ENCODE measurements at regions not wholly inside any gene's neighbourhood (a gene's known extent, or its start where the extent isn't known, plus 50 kb on each side); places are given as distances from the start of the nearest gene placed in this dataset.

GRCh38 chr12:22800332-22800731 is 175.4 kb downstream of the ETNK1 start:
- H3K9me3 Mint-ChIP-seq: no peaks in the 10 kb centered on the region
- Histone ChIP-seq H3K27me3 (ENCODE audit: insufficient read depth) (no peaks in the 10 kb centered on the region), H2AFZ (peak overlapping the region; percentile 52; the same call in 1 of the 2 replicates), H3K9me2 (ENCODE audit: insufficient read depth) (no peaks in the 10 kb centered on the region), H3K4me1 (ENCODE audit: insufficient read depth) (peaks cover 12% of the 10 kb centered on the region; the same call in 1 of the 2 replicates), H3K27ac (ENCODE audit: low read depth) (no peak overlapping the region), H3F3A (replicated peaks; ENCODE audit: low read depth) (no peaks in the 10 kb centered on the region), H3K79me2 (replicated peaks; ENCODE audit: insufficient read depth) (no peaks in the 10 kb centered on the region), H4K20me1 (replicated peaks; ENCODE audit: insufficient read depth) (no peaks in the 10 kb centered on the region), H3K36me3 (ENCODE audit: insufficient read depth) (no peaks in the 10 kb centered on the region), H3K4me2 (no peak overlapping the region), H3K4me3 (no peak overlapping the region)
- H3K4me1 Mint-ChIP-seq: peaks cover 13% of the 10 kb centered on the region
- no peaks in the 10 kb centered on the region for H3K27me3 Mint-ChIP-seq (ENCODE audit: insufficient read depth, low read depth, poor library complexity)
- no peaks in the 10 kb centered on the region for H3K36me3 Mint-ChIP-seq (ENCODE audit: low read depth)
- no peak overlapping the region for H3K27ac Mint-ChIP-seq
- TF ChIP-seq ZNF331 (CRISPR knock-in tag; IDR thresholded peaks at IDR 0.05; ENCODE audit: low read depth): no peak
- DNase-seq (ENCODE audit: low spot score): no peak
- H3K4me3 Mint-ChIP-seq: no peak overlapping the region
- no peak for ATAC-seq

- Histone ChIP-seq H2AFZ (no peak overlapping the region), H3K4me2 (no peak overlapping the region), H3F3A (replicated peaks; ENCODE audit: low read depth) (no peaks in the 10 kb centered on the region), H3K27me3 (ENCODE audit: insufficient read depth) (no peaks in the 10 kb centered on the region), H3K27ac (ENCODE audit: low read depth) (no peak overlapping the region), H3K9me2 (ENCODE audit: insufficient read depth) (no peaks in the 10 kb centered on the region), H3K4me1 (ENCODE audit: insufficient read depth) (peaks cover 9% of the 10 kb centered on the region; the same call in 1 of the 2 replicates), H4K20me1 (replicated peaks; ENCODE audit: insufficient read depth) (no peaks in the 10 kb centered on the region), H3K36me3 (ENCODE audit: insufficient read depth) (no peaks in the 10 kb centered on the region), H3K4me3 (no peak overlapping the region), H3K79me2 (replicated peaks; ENCODE audit: insufficient read depth) (no peaks in the 10 kb centered on the region)
- Mint-ChIP-seq H3K36me3 (ENCODE audit: low read depth) (no peaks in the 10 kb centered on the region), H3K4me3 (no peak overlapping the region), H3K4me1 (peaks cover 13% of the 10 kb centered on the region), H3K9me3 (no peaks in the 10 kb centered on the region), H3K27ac (no peak overlapping the region), H3K27me3 (ENCODE audit: insufficient read depth, low read depth, poor library complexity) (peaks cover 2% of the 10 kb centered on the region)
- peak; percentile 36 for DNase-seq (ENCODE audit: low spot score)
- no peak for ATAC-seq
- TF ChIP-seq ZNF114 (CRISPR knock-in tag; IDR thresholded peaks at IDR 0.05) (no peak), REST (IDR thresholded peaks at IDR 0.05; ENCODE audit: unreplicated experiment) (no peak), ETS1 (IDR thresholded peaks at IDR 0.05) (no peak), ZNF462 (CRISPR knock-in tag; IDR thresholded peaks at IDR 0.05) (no peak), JUNB (IDR thresholded peaks at IDR 0.05; ENCODE audit: unreplicated experiment) (no peak), EZH2 (IDR thresholded peaks at IDR 0.05; ENCODE audit: low read depth, unreplicated experiment) (no peak), ZNF331 (CRISPR knock-in tag; IDR thresholded peaks at IDR 0.05; ENCODE audit: low read depth) (no peak), NANOG (IDR thresholded peaks at IDR 0.05; ENCODE audit: borderline replicate concordance) (no peak), STAT1 (IDR thresholded peaks at IDR 0.05; ENCODE audit: unreplicated experiment) (no peak), EZH2phosphoT487 (IDR thresholded peaks at IDR 0.05; ENCODE audit: unreplicated experiment) (no peak), CREB1 (CRISPR knock-in tag; IDR thresholded peaks at IDR 0.05; ENCODE audit: low read depth) (no peak)
Observed at GRCh38 chr12:22802883-22803630, 178.1 kb downstream of the ETNK1 start.

Data from GM23338 (cell line).